Liver (tissue), 8 donors: ENCODE measurements at regions not wholly inside any gene's neighbourhood (a gene's known extent, or its start where the extent isn't known, plus 50 kb on each side); places are given as distances from the start of the nearest gene placed in this dataset.

Experiments
- DNase-seq: peaks from one replicate; pipeline ENCODE4 v3.0.0-alpha.2; 2017; ENCODE audit warnings: low spot score
- H3K27ac ChIP-seq, 2 donors: one replicate each; pipeline ENCODE4 v1.7.0; 2013; ENCODE audit warnings: inconsistent platforms in 2 of 2, low read length in 2 of 2, control low read depth in 1 of 2, low read depth in 1 of 2, mild to moderate bottlenecking in 1 of 2
- H3K27me3 ChIP-seq, 4 donors: one replicate each; pipeline versions ENCODE4 v1.6.1 to v1.7.0; 2013; ENCODE audit warnings: low read length in 3 of 4, inconsistent platforms in 1 of 4, mild to moderate bottlenecking in 1 of 4, moderate library complexity in 1 of 4; ENCODE audit not compliant: control insufficient read depth in 4 of 4, insufficient read depth in 4 of 4
- H3K36me3 ChIP-seq, 4 donors: one replicate each; pipeline versions ENCODE4 v1.6.1 to v1.7.0; 2013; ENCODE audit warnings: low read length in 3 of 4, mild to moderate bottlenecking in 3 of 4, low read depth in 1 of 4, moderate library complexity in 1 of 4; ENCODE audit not compliant: control insufficient read depth in 4 of 4, insufficient read depth in 3 of 4
- H3K4me1 ChIP-seq, 4 donors: one replicate each; pipeline versions ENCODE4 v1.6.1 to v1.7.0; 2013; ENCODE audit warnings: low read length in 3 of 4, mild to moderate bottlenecking in 3 of 4, moderate library complexity in 1 of 4; ENCODE audit not compliant: control insufficient read depth in 4 of 4, insufficient read depth in 4 of 4
- H3K4me3 ChIP-seq, 3 donors: one replicate each; pipeline versions ENCODE4 v1.6.1 to v1.7.0; 2013; ENCODE audit warnings: low read length in 3 of 3, control low read depth in 1 of 3, low read depth in 1 of 3, mild to moderate bottlenecking in 1 of 3
- H3K9ac ChIP-seq, 2 donors: one replicate each; pipeline ENCODE4 v1.7.0; 2013; ENCODE audit warnings: low read length in 2 of 2, mild to moderate bottlenecking in 2 of 2, moderate library complexity in 2 of 2, control low read depth in 1 of 2, low read depth in 1 of 2
- H3K9me3 ChIP-seq, 4 donors: one replicate each; pipeline versions ENCODE4 v1.6.1 to v1.7.0; 2013; ENCODE audit warnings: low read length in 3 of 4; ENCODE audit not compliant: control insufficient read depth in 4 of 4
- EGR1 ChIP-seq, 2 donors: IDR thresholded peaks; 2 replicates each; pipeline ENCODE4 v1.6.1; 2016 to 2018; ENCODE audit warnings: antibody characterized with exemption in 2 of 2, low read depth in 2 of 2
- FOXA1 ChIP-seq: IDR thresholded peaks from 2 replicates; pipeline ENCODE4 v1.6.1; 2016; ENCODE audit warnings: antibody characterized with exemption
- FOXA2 ChIP-seq: IDR thresholded peaks from 2 replicates; pipeline ENCODE4 v1.6.1; 2016; ENCODE audit warnings: antibody characterized with exemption
- GABPA ChIP-seq, 2 donors: IDR thresholded peaks in 1 of 2; conservative IDR thresholded peaks in 1 of 2; 2 replicates each; pipeline ENCODE4 v1.6.1; 2016; ENCODE audit warnings: antibody characterized with exemption in 2 of 2, mild to moderate bottlenecking in 1 of 2, moderate library complexity in 1 of 2
- HNF4A ChIP-seq, 2 donors: conservative IDR thresholded peaks; 2 replicates each; pipeline ENCODE4 v1.6.1; 2016; ENCODE audit warnings: antibody characterized with exemption in 2 of 2, mild to moderate bottlenecking in 2 of 2
- HNF4G ChIP-seq: IDR thresholded peaks from 2 replicates; pipeline ENCODE4 v1.6.1; 2016; ENCODE audit warnings: antibody characterized with exemption
- JUND ChIP-seq, 2 donors: IDR thresholded peaks; 2 replicates each; pipeline ENCODE4 v1.6.1; 2016; ENCODE audit warnings: antibody characterized with exemption in 2 of 2
- NR2F2 ChIP-seq: IDR thresholded peaks from 2 replicates; pipeline ENCODE4 v1.6.1; 2016; ENCODE audit warnings: antibody characterized with exemption
- RAD21 ChIP-seq, 2 donors: IDR thresholded peaks; 2 replicates each; pipeline ENCODE4 v1.6.1; 2016; ENCODE audit warnings: antibody characterized with exemption in 2 of 2, mild to moderate bottlenecking in 2 of 2
- SP1 ChIP-seq: IDR thresholded peaks from 2 replicates; pipeline ENCODE4 v1.6.1; 2018; ENCODE audit warnings: antibody characterized with exemption, mild to moderate bottlenecking
- TAF1 ChIP-seq: conservative IDR thresholded peaks from 2 replicates; pipeline ENCODE4 v1.6.1; 2016; ENCODE audit warnings: antibody characterized with exemption, mild to moderate bottlenecking
- YY1 ChIP-seq: IDR thresholded peaks from 2 replicates; pipeline ENCODE4 v1.6.1; 2016; ENCODE audit warnings: antibody characterized with exemption, mild to moderate bottlenecking
- WGBS: extraction: QIAGEN DNeasy Blood & Tissue Kit; methylation state at CpG from one replicate; pipeline ENCODE4 v1.1.7; 2013; 5-methylcytosine and 5-hydroxymethylcytosine counted together
- TF ChIP-seq, protein P1 (sequence below): IDR thresholded peaks from 2 replicates; pipeline ENCODE4 v1.6.1; 2016; ENCODE audit warnings: antibody characterized with exemption
- TF ChIP-seq, protein P2 (sequence below): IDR thresholded peaks from 2 replicates; pipeline ENCODE4 v1.6.1; 2016; ENCODE audit warnings: antibody characterized with exemption
- TF ChIP-seq, protein P3 (sequence below): fragments of 150-350 bp; IDR thresholded peaks from 2 replicates; pipeline ENCODE4 v1.5.1; 2017; ENCODE audit warnings: improper control_type of control experiment, low read depth, low read length; ENCODE audit not compliant: missing input control
- TF ChIP-seq, protein P4 (sequence below): IDR thresholded peaks from 2 replicates; pipeline ENCODE4 v1.6.1; 2016; ENCODE audit warnings: antibody characterized with exemption, mild to moderate bottlenecking
- TF ChIP-seq, protein P5 (sequence below): IDR thresholded peaks from 2 replicates; pipeline ENCODE4 v1.6.1; 2016; ENCODE audit warnings: antibody characterized with exemption
- donor health status: healthy.
- donor health status: healthy.
- donor health status: healthy.
- donor health status: healthy.
- donor health status: healthy.

DNA sequence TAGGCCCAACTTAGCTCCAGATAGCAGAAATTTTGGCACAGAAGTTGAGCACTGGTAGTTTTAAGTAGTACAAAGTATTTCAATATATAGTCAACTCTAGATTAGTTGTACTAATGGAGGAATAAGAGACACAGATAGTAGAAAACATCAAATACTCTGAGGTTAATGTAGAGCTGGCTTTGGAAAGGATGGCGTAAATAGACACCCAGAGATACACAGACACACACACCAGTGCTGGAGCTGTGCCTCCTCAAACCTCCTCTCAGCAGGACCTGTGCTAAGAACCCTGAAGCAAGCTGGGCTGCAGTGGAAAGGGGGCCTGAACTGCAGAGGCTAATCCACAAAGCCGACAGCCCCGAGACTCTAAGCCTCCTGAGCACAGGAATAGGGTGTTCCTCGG, 67.0 kb upstream of the EDEM3 start:
- no peaks in the 10 kb centered on the region for H3K27me3 ChIP-seq
- 98% methylated on average over 4 of the region's 4 CpGs for WGBS
- H3K27ac ChIP-seq = no peak overlapping the region
- no peaks in the 10 kb centered on the region for H3K9me3 ChIP-seq
- no peak overlapping the region for H3K9ac ChIP-seq
- TF ChIP-seq, protein P1, sequence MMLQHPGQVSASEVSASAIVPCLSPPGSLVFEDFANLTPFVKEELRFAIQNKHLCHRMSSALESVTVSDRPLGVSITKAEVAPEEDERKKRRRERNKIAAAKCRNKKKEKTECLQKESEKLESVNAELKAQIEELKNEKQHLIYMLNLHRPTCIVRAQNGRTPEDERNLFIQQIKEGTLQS = no peak
- no peak for TF ChIP-seq GABPA (IDR thresholded peaks at IDR 0.05 in 1 of 2, conservative IDR thresholded peaks at IDR 0.05 in 1 of 2)
- TF ChIP-seq NR2F2 = no peak
- no peak for TF ChIP-seq HNF4G
- no peak for TF ChIP-seq FOXA2
- TF ChIP-seq, protein P2, sequence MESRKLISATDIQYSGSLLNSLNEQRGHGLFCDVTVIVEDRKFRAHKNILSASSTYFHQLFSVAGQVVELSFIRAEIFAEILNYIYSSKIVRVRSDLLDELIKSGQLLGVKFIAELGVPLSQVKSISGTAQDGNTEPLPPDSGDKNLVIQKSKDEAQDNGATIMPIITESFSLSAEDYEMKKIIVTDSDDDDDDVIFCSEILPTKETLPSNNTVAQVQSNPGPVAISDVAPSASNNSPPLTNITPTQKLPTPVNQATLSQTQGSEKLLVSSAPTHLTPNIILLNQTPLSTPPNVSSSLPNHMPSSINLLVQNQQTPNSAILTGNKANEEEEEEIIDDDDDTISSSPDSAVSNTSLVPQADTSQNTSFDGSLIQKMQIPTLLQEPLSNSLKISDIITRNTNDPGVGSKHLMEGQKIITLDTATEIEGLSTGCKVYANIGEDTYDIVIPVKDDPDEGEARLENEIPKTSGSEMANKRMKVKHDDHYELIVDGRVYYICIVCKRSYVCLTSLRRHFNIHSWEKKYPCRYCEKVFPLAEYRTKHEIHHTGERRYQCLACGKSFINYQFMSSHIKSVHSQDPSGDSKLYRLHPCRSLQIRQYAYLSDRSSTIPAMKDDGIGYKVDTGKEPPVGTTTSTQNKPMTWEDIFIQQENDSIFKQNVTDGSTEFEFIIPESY = no peak
- TF ChIP-seq TAF1 = no peak
- TF ChIP-seq SP1 = no peak
- no peak for TF ChIP-seq JUND (IDR thresholded peaks at IDR 0.05)
- TF ChIP-seq, protein P3, sequence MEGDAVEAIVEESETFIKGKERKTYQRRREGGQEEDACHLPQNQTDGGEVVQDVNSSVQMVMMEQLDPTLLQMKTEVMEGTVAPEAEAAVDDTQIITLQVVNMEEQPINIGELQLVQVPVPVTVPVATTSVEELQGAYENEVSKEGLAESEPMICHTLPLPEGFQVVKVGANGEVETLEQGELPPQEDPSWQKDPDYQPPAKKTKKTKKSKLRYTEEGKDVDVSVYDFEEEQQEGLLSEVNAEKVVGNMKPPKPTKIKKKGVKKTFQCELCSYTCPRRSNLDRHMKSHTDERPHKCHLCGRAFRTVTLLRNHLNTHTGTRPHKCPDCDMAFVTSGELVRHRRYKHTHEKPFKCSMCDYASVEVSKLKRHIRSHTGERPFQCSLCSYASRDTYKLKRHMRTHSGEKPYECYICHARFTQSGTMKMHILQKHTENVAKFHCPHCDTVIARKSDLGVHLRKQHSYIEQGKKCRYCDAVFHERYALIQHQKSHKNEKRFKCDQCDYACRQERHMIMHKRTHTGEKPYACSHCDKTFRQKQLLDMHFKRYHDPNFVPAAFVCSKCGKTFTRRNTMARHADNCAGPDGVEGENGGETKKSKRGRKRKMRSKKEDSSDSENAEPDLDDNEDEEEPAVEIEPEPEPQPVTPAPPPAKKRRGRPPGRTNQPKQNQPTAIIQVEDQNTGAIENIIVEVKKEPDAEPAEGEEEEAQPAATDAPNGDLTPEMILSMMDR = no peak
- TF ChIP-seq YY1 = no peak
- TF ChIP-seq, protein P4, sequence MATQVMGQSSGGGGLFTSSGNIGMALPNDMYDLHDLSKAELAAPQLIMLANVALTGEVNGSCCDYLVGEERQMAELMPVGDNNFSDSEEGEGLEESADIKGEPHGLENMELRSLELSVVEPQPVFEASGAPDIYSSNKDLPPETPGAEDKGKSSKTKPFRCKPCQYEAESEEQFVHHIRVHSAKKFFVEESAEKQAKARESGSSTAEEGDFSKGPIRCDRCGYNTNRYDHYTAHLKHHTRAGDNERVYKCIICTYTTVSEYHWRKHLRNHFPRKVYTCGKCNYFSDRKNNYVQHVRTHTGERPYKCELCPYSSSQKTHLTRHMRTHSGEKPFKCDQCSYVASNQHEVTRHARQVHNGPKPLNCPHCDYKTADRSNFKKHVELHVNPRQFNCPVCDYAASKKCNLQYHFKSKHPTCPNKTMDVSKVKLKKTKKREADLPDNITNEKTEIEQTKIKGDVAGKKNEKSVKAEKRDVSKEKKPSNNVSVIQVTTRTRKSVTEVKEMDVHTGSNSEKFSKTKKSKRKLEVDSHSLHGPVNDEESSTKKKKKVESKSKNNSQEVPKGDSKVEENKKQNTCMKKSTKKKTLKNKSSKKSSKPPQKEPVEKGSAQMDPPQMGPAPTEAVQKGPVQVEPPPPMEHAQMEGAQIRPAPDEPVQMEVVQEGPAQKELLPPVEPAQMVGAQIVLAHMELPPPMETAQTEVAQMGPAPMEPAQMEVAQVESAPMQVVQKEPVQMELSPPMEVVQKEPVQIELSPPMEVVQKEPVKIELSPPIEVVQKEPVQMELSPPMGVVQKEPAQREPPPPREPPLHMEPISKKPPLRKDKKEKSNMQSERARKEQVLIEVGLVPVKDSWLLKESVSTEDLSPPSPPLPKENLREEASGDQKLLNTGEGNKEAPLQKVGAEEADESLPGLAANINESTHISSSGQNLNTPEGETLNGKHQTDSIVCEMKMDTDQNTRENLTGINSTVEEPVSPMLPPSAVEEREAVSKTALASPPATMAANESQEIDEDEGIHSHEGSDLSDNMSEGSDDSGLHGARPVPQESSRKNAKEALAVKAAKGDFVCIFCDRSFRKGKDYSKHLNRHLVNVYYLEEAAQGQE = no peak
- DNase-seq = no peak
- H3K4me1 ChIP-seq = no peaks in the 10 kb centered on the region
- H3K4me3 ChIP-seq = no peak overlapping the region
- no peaks in the 10 kb centered on the region for H3K36me3 ChIP-seq

DNA sequence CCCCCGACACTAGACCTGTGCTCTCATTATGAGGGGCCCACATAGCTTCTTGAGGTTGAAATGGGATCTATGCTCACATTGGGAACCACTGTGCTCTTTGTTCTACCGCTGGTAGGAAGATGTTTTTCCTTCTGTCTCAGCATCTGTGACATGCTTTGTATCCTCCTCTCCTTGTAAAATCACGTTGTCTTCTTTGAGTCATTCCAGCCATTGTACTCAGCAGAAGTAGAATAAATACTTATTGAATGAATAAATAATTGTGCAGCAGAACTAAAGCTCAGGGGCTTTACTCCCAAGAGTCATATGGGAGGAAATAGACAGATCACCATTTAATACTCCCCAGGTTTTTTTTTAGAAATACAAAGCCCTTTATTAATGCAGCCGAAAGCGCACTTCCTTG, 66.3 kb upstream of the EDEM3 start:
- H3K9ac ChIP-seq = no peak overlapping the region
- H3K4me1 ChIP-seq = no peaks in the 10 kb centered on the region
- no peak overlapping the region for H3K27ac ChIP-seq
- no peaks in the 10 kb centered on the region for H3K36me3 ChIP-seq
- no peak for DNase-seq
- 95% methylated on average over 5 of the region's 5 CpGs for WGBS
- no peaks in the 10 kb centered on the region for H3K9me3 ChIP-seq
- no peak overlapping the region for H3K4me3 ChIP-seq
- no peaks in the 10 kb centered on the region for H3K27me3 ChIP-seq
- TF ChIP-seq EGR1 (IDR thresholded peaks at IDR 0.05; ENCODE audit: low read depth in 2 of 2) (no peak), FOXA2 (no peak), HNF4A (conservative IDR thresholded peaks at IDR 0.05) (no peak), NR2F2 (no peak), HNF4G (no peak), SP1 (no peak), YY1 (no peak), JUND (IDR thresholded peaks at IDR 0.05) (no peak), RAD21 (IDR thresholded peaks at IDR 0.05) (no peak), TAF1 (no peak), FOXA1 (no peak), GABPA (IDR thresholded peaks at IDR 0.05 in 1 of 2, conservative IDR thresholded peaks at IDR 0.05 in 1 of 2) (no peak)
- TF ChIP-seq, protein P3 = no peak
- TF ChIP-seq, protein P1 = no peak
- TF ChIP-seq, protein P4 = no peak
- TF ChIP-seq, protein P5, sequence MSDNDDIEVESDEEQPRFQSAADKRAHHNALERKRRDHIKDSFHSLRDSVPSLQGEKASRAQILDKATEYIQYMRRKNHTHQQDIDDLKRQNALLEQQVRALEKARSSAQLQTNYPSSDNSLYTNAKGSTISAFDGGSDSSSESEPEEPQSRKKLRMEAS = no peak
